HG03460 (cell line): ENCODE measurements at regions not wholly inside any gene's neighbourhood (a gene's known extent, or its start where the extent isn't known, plus 50 kb on each side); places are given as distances from the start of the nearest gene placed in this dataset.

ENCODE experiments used
- ATAC-seq: cut with Tn5 transposase; IDR thresholded peaks from one replicate; pipeline ENCODE4 v1.9.1; 2021; ENCODE audit not compliant: unreplicated experiment

GRCh38 chr6:167487749-167488664 lies 163.1 kb downstream of the TTLL2 start:
- no peak for ATAC-seq

- no peak for ATAC-seq
Measured at GRCh38 chr6:167491438-167492099, 166.7 kb downstream of the TTLL2 start.

GRCh38 chr6:167492100-167492449 lies 167.2 kb downstream of the TTLL2 start:
- no peak for ATAC-seq

- no peak for ATAC-seq
Measured at GRCh38 chr6:167493310-167493709, 168.4 kb downstream of the TTLL2 start.

- ATAC-seq: no peak
Measured at GRCh38 chr6:167493976-167494697, 169.3 kb downstream of the TTLL2 start.

GRCh38 chr6:167494698-167495435 lies 170.0 kb downstream of the TTLL2 start:
- no peak for ATAC-seq

GRCh38 chr6:167495506-167496401 lies 170.9 kb downstream of the TTLL2 start:
- ATAC-seq: no peak

GRCh38 chr6:167496707-167497106 lies 171.8 kb downstream of the TTLL2 start:
- ATAC-seq: no peak

- no peak for ATAC-seq
Measured at GRCh38 chr6:167497428-167498056, 172.7 kb downstream of the TTLL2 start.

GRCh38 chr6:167499161-167499660 lies 174.3 kb downstream of the TTLL2 start:
- no peak for ATAC-seq

GRCh38 chr6:167500961-167501360 lies 176.1 kb downstream of the TTLL2 start:
- no peak for ATAC-seq

GRCh38 chr6:167501831-167502385 lies 177.0 kb downstream of the TTLL2 start:
- no peak for ATAC-seq

GRCh38 chr6:167502471-167502870 lies 177.6 kb downstream of the TTLL2 start:
- no peak for ATAC-seq

- no peak for ATAC-seq
Measured at GRCh38 chr6:167504385-167504961, 179.6 kb downstream of the TTLL2 start.

GRCh38 chr6:167505199-167505598 lies 180.3 kb downstream of the TTLL2 start:
- ATAC-seq: no peak

GRCh38 chr6:167505782-167506181 lies 180.9 kb downstream of the TTLL2 start:
- no peak for ATAC-seq

GRCh38 chr6:167506443-167507301 lies 181.8 kb downstream of the TTLL2 start:
- ATAC-seq: no peak
